ENCODE measurements at regions not wholly inside any gene's neighbourhood (a gene's known extent, or its start where the extent isn't known, plus 50 kb on each side); places are given as distances from the start of the nearest gene placed in this dataset.

DNA sequence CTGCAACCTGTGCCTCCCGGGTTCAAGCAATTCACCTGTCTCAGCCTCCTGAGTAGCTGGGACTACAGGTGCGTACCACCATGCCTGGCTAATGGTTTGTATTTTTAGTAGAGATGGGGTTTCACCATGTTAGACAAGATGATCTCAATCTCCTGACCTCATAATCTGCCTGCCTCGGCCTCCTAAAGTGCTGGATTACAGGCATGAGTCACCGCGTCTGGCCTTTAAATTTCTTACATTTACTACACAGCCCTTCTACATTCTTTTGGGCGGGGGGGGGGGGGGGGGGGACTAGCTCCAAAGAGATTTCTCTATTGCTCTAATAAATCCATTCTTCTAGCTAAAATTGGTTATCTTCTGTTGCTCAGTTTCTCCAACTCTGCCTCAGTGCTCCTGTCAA is 964.9 kb upstream of the ACVR2A start:
- FAIRE-seq (no peak), DNase-seq (no peak)
- Histone ChIP-seq H3K36me3 (ENCODE audit: control insufficient read depth in 2 of 3, insufficient read depth in 3 of 3, low read length in 3 of 3) (no peaks in the 10 kb centered on the region), H3K27ac (ENCODE audit: low read depth in 2 of 2, low read length in 2 of 2) (no peak overlapping the region), H3K4me1 (ENCODE audit: control insufficient read depth in 2 of 3, insufficient read depth in 2 of 3, low read depth in 1 of 3, low read length in 3 of 3) (no peaks in the 10 kb centered on the region), H3K9me3 (ENCODE audit: control insufficient read depth in 2 of 3, insufficient read depth in 1 of 3, low read length in 3 of 3) (no peaks in the 10 kb centered on the region), H3K4me3 (ENCODE audit: low read length in 3 of 3) (no peak overlapping the region), H3K9ac (ENCODE audit: low read length in 3 of 3) (no peak overlapping the region), H3K27me3 (ENCODE audit: control insufficient read depth, insufficient read depth, low read length) (no peaks in the 10 kb centered on the region)
- intact Hi-C loops (cut with DNase I): no loop called here
- TF ChIP-seq, protein P1, sequence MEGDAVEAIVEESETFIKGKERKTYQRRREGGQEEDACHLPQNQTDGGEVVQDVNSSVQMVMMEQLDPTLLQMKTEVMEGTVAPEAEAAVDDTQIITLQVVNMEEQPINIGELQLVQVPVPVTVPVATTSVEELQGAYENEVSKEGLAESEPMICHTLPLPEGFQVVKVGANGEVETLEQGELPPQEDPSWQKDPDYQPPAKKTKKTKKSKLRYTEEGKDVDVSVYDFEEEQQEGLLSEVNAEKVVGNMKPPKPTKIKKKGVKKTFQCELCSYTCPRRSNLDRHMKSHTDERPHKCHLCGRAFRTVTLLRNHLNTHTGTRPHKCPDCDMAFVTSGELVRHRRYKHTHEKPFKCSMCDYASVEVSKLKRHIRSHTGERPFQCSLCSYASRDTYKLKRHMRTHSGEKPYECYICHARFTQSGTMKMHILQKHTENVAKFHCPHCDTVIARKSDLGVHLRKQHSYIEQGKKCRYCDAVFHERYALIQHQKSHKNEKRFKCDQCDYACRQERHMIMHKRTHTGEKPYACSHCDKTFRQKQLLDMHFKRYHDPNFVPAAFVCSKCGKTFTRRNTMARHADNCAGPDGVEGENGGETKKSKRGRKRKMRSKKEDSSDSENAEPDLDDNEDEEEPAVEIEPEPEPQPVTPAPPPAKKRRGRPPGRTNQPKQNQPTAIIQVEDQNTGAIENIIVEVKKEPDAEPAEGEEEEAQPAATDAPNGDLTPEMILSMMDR (IDR thresholded peaks at IDR 0.05; ENCODE audit: borderline replicate concordance, extremely low read depth, insufficient read depth): no peak

GRCh38 chr2:146874260-146874658 is 970.6 kb upstream of the ACVR2A start:
- Histone ChIP-seq H3K9me3 (ENCODE audit: control insufficient read depth in 2 of 3, insufficient read depth in 1 of 3, low read length in 3 of 3) (no peaks in the 10 kb centered on the region), H3K4me3 (ENCODE audit: low read length in 3 of 3) (no peak overlapping the region), H3K27ac (ENCODE audit: low read depth in 2 of 2, low read length in 2 of 2) (no peak overlapping the region), H3K4me1 (ENCODE audit: control insufficient read depth in 2 of 3, insufficient read depth in 2 of 3, low read depth in 1 of 3, low read length in 3 of 3) (no peaks in the 10 kb centered on the region), H3K9ac (ENCODE audit: low read length in 3 of 3) (no peak overlapping the region), H3K36me3 (ENCODE audit: control insufficient read depth in 2 of 3, insufficient read depth in 3 of 3, low read length in 3 of 3) (no peaks in the 10 kb centered on the region), H3K27me3 (ENCODE audit: control insufficient read depth, insufficient read depth, low read length) (no peaks in the 10 kb centered on the region)
- FAIRE-seq: no peak
- intact Hi-C loops (cut with DNase I): no loop called here
- no peak for DNase-seq
- TF ChIP-seq, protein P1 (IDR thresholded peaks at IDR 0.05; ENCODE audit: borderline replicate concordance, extremely low read depth, insufficient read depth): no peak

- Histone ChIP-seq H3K27ac (ENCODE audit: low read depth in 2 of 2, low read length in 2 of 2) (no peak overlapping the region), H3K27me3 (ENCODE audit: control insufficient read depth, insufficient read depth, low read length) (no peaks in the 10 kb centered on the region), H3K4me3 (ENCODE audit: low read length in 3 of 3) (no peak overlapping the region), H3K4me1 (ENCODE audit: control insufficient read depth in 2 of 3, insufficient read depth in 2 of 3, low read depth in 1 of 3, low read length in 3 of 3) (no peaks in the 10 kb centered on the region), H3K9me3 (ENCODE audit: control insufficient read depth in 2 of 3, insufficient read depth in 1 of 3, low read length in 3 of 3) (no peaks in the 10 kb centered on the region), H3K36me3 (ENCODE audit: control insufficient read depth in 2 of 3, insufficient read depth in 3 of 3, low read length in 3 of 3) (no peaks in the 10 kb centered on the region), H3K9ac (ENCODE audit: low read length in 3 of 3) (no peak overlapping the region)
- intact Hi-C loops (cut with DNase I): no loop called here
- FAIRE-seq (no peak), DNase-seq (no peak)
- TF ChIP-seq, protein P1 (IDR thresholded peaks at IDR 0.05; ENCODE audit: borderline replicate concordance, extremely low read depth, insufficient read depth): no peak
These were observed 971.1 kb upstream of the ACVR2A start for GRCh38 chr2:146873646-146874259.

DNA sequence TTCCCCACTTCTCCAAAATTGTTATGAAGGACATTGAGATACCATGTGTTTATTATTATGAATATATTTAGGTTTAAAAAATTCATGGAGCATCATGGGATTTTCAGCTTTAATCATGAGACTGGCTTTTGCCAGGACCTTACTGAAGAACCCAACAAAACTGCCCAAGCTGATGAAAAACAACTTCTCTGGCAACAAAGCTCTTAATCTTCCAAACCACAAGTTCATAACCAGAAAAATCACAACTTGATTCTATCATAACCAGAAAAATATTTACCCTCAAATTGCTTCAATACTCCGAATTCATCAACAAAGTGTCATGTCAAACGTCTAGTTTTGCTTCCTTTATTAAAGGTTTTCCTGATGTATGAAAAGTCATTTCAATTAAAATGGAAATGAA is 971.8 kb upstream of the ACVR2A start:
- no peak overlapping the region for H3K4me3 ChIP-seq (ENCODE audit: low read length in 3 of 3)
- FAIRE-seq (no peak), DNase-seq (no peak)
- no peaks in the 10 kb centered on the region for H3K27me3 ChIP-seq (ENCODE audit: control insufficient read depth, insufficient read depth, low read length)
- TF ChIP-seq, protein P1 (IDR thresholded peaks at IDR 0.05; ENCODE audit: borderline replicate concordance, extremely low read depth, insufficient read depth): no peak
- peaks cover 0 to 4% (median 0%) of the 10 kb centered on the region in 3 donors for H3K4me1 ChIP-seq (ENCODE audit: control insufficient read depth in 2 of 3, insufficient read depth in 2 of 3, low read depth in 1 of 3, low read length in 3 of 3)
- no peaks in the 10 kb centered on the region for H3K36me3 ChIP-seq (ENCODE audit: control insufficient read depth in 2 of 3, insufficient read depth in 3 of 3, low read length in 3 of 3)
- H3K9me3 ChIP-seq (ENCODE audit: control insufficient read depth in 2 of 3, insufficient read depth in 1 of 3, low read length in 3 of 3): no peaks in the 10 kb centered on the region
- intact Hi-C loops (cut with DNase I): no loop called here
- H3K27ac ChIP-seq (ENCODE audit: low read depth in 2 of 2, low read length in 2 of 2): no peak overlapping the region
- no peak overlapping the region for H3K9ac ChIP-seq (ENCODE audit: low read length in 3 of 3)

Measured in kidney (tissue), 13 donors.